HepG2 (cell line): ENCODE measurements at regions not wholly inside any gene's neighbourhood (a gene's known extent, or its start where the extent isn't known, plus 50 kb on each side); places are given as distances from the start of the nearest gene placed in this dataset.

ENCODE experiments used
- DMAP1 ChIP-seq: IDR thresholded peaks from 2 replicates; pipeline ENCODE4 v1.6.1; 2016
- FOXA1 ChIP-seq, 2 experiments: fragments of 450-650 bp in 1 of 2; sonication (generic) in 1 of 2; formaldehyde crosslinking in 1 of 2; IDR thresholded peaks; 2 replicates each; pipeline versions ENCODE4 v1.4.0 to v1.6.1; 2016 to 2020; ENCODE audit warnings: missing genetic modification reagents in 1 of 2
- GZF1 ChIP-seq: sonication (generic); formaldehyde crosslinking; IDR thresholded peaks from 2 replicates; pipeline ENCODE4 v1.5.1; 2020; ENCODE audit warnings: mild to moderate bottlenecking, missing genetic modification reagents
- HNF1B ChIP-seq: sonication (generic); formaldehyde crosslinking; IDR thresholded peaks from 2 replicates; pipeline ENCODE4 v1.5.1; 2020; ENCODE audit warnings: mild to moderate bottlenecking, moderate library complexity, missing genetic modification reagents
- MAFG ChIP-seq: sonication (generic); formaldehyde crosslinking; IDR thresholded peaks from 2 replicates; pipeline ENCODE4 v1.5.1; 2020; ENCODE audit warnings: mild to moderate bottlenecking, missing genetic modification reagents
- SMC3 ChIP-seq: IDR thresholded peaks from 2 replicates; pipeline ENCODE4 v1.6.1; 2011; ENCODE audit warnings: low read length, improper control_type of control experiment
- SNAPC2 ChIP-seq: sonication (generic); formaldehyde crosslinking; IDR thresholded peaks from 2 replicates; pipeline ENCODE4 v1.8.1; 2022; ENCODE audit warnings: mild to moderate bottlenecking, missing genetic modification reagents
- SPEN ChIP-seq: sonication (generic); formaldehyde crosslinking; IDR thresholded peaks from 2 replicates; pipeline ENCODE4 v1.5.1; 2020; ENCODE audit warnings: low read depth, mild to moderate bottlenecking, missing genetic modification reagents
- TEAD3 ChIP-seq: optimal IDR thresholded peaks from 2 replicates; pipeline ENCODE3; 2016; ENCODE audit warnings: borderline replicate concordance
- ZBTB21 ChIP-seq: sonication (generic); formaldehyde crosslinking; IDR thresholded peaks from 2 replicates; pipeline ENCODE4 v1.4.0; 2020; ENCODE audit warnings: missing genetic modification reagents
- ZBTB25 ChIP-seq: IDR thresholded peaks from 2 replicates; pipeline ENCODE4 v1.6.1; 2018; ENCODE audit warnings: missing genetic modification reagents
- ZNF20 ChIP-seq: sonication (generic); formaldehyde crosslinking; IDR thresholded peaks from 2 replicates; pipeline ENCODE4 v1.4.0; 2020; ENCODE audit warnings: mild to moderate bottlenecking, moderate library complexity, missing genetic modification reagents
- ZNF337 ChIP-seq: sonication (generic); formaldehyde crosslinking; IDR thresholded peaks from 2 replicates; pipeline ENCODE4 v1.5.1; 2020; ENCODE audit warnings: missing genetic modification reagents, low read depth, mild to moderate bottlenecking, borderline replicate concordance
- ZNF350 ChIP-seq: sonication (generic); formaldehyde crosslinking; IDR thresholded peaks from 2 replicates; pipeline ENCODE4 v1.4.0; 2020; ENCODE audit warnings: mild to moderate bottlenecking, low read depth, missing genetic modification reagents, borderline replicate concordance
- ZNF407 ChIP-seq: sonication (generic); formaldehyde crosslinking; IDR thresholded peaks from one replicate; pipeline ENCODE4 v1.5.1; 2020; ENCODE audit warnings: mild to moderate bottlenecking, missing genetic modification reagents; ENCODE audit errors: not compliant biosample characterization
- ZNF558 ChIP-seq: sonication (generic); formaldehyde crosslinking; IDR thresholded peaks from 2 replicates; pipeline ENCODE4 v1.9.0; 2022; ENCODE audit warnings: mild to moderate bottlenecking, missing genetic modification reagents, borderline replicate concordance

GRCh38 chr5:139733698-139734538 is 61.7 kb upstream of the PSD2 start (continued):
- peak; percentile 90 for TF ChIP-seq HNF1B (CRISPR knock-in tag)
- 0 out of 2 replicates have a peak, but pooled peaks have one; percentile 60 for TF ChIP-seq DMAP1 (CRISPR knock-in tag)
- peak; percentile 78 for TF ChIP-seq SPEN (CRISPR knock-in tag)
- TF ChIP-seq ZNF558 (CRISPR knock-in tag) = peak; percentile 86; the same call in 1 of the 2 replicates
- TF ChIP-seq ZNF20 = no peak
- no peak for TF ChIP-seq ZNF407 (CRISPR knock-in tag)
- no peak for TF ChIP-seq FOXA1 (IDR thresholded peaks at IDR 0.05)
- TF ChIP-seq FOXA1 (CRISPR knock-in tag; IDR thresholded peaks at IDR 0.05) = no peak
- no peak for TF ChIP-seq SMC3
- no peak for TF ChIP-seq GZF1 (CRISPR knock-in tag)
- TF ChIP-seq TEAD3 (CRISPR knock-in tag) = peak; percentile 60
- 0 out of 2 replicates have a peak, but pooled peaks have one; percentile 14 for TF ChIP-seq ZBTB21
- TF ChIP-seq ZNF350 (CRISPR knock-in tag) = peak; percentile 88
- peak; percentile 64; the same call in 1 of the 2 replicates for TF ChIP-seq ZBTB25
- TF ChIP-seq ZNF337 (CRISPR knock-in tag) = no peak
- peak; percentile 89; the same call in 1 of the 2 replicates for TF ChIP-seq SNAPC2 (CRISPR knock-in tag)
- TF ChIP-seq MAFG (CRISPR knock-in tag) = no peak
